H1 (cell line): ENCODE measurements at regions not wholly inside any gene's neighbourhood (a gene's known extent, or its start where the extent isn't known, plus 50 kb on each side); places are given as distances from the start of the nearest gene placed in this dataset.

Source experiments
- CTCF ChIA-PET: fragments of 300-600 bp; sonication (Branson Sonifier 250); formaldehyde crosslinking; loops from one replicate; lab custom pipeline; 2021; ENCODE audit not compliant: partially characterized antibody; lab: Charles Lee
- POLR2A ChIA-PET: fragments of 300-600 bp; sonication (Branson Sonifier 250); formaldehyde crosslinking; loops from one replicate; lab custom pipeline; 2021; ENCODE audit warnings: inconsistent platforms; ENCODE audit not compliant: partially characterized antibody; lab: Charles Lee
- DNase-seq, 2 experiments: peaks; one replicate each; pipeline versions ENCODE4 v3.0.0 to v3.0.0-alpha.2; 2010 to 2022; ENCODE audit warnings: low spot score in 2 of 2, low read depth in 1 of 2, mixed read lengths in 1 of 2
- FAIRE-seq: peaks from 2 replicates; lab custom pipeline; 2011; peaks lifted over from hg19 to GRCh38; lab: Jason Lieb, UNC
- H2AFZ ChIP-seq: 2 replicates; pipeline ENCODE4 v1.8.1; 2012; ENCODE audit warnings: low read length, inconsistent platforms
- H2AK5ac ChIP-seq: 2 replicates; pipeline ENCODE4 v1.6.1; 2013; ENCODE audit warnings: low read depth, low read length
- H2BK120ac ChIP-seq: replicated peaks from 2 replicates; pipeline ENCODE3; 2013; ENCODE audit warnings: low read depth, low read length, inconsistent platforms
- H2BK12ac ChIP-seq: 2 replicates; pipeline ENCODE4 v1.6.1; 2013; ENCODE audit warnings: low read depth, low read length
- H2BK15ac ChIP-seq: 2 replicates; pipeline ENCODE4 v1.6.1; 2013; ENCODE audit warnings: low read length
- H2BK20ac ChIP-seq: 2 replicates; pipeline ENCODE4 v1.6.1; 2013; ENCODE audit warnings: low read length
- H2BK5ac ChIP-seq: 2 replicates; pipeline ENCODE4 v1.6.1; 2013; ENCODE audit warnings: low read depth, low read length
- H3K14ac ChIP-seq: 2 replicates; pipeline ENCODE4 v1.6.1; 2013; ENCODE audit warnings: inconsistent platforms; ENCODE audit not compliant: insufficient read length
- H3K18ac ChIP-seq: 2 replicates; pipeline ENCODE4 v1.6.1; 2013; ENCODE audit warnings: low read length; ENCODE audit errors: extremely low read depth
- H3K23ac ChIP-seq: 2 replicates; pipeline ENCODE4 v1.6.1; 2013; ENCODE audit warnings: inconsistent platforms; ENCODE audit not compliant: insufficient read length
- H3K23me2 ChIP-seq: 2 replicates; pipeline ENCODE4 v1.6.1; 2013; ENCODE audit warnings: low read depth, low read length
- H3K27ac ChIP-seq: 2 replicates; pipeline ENCODE4 v1.6.1; 2011; ENCODE audit warnings: low read depth, low read length, inconsistent platforms
- H3K27me3 ChIP-seq, 4 experiments: replicated peaks in 1 of 4; 1 replicate in 1 of 4; 2 replicates in 3 of 4; pipeline versions ENCODE4 v1.6.1 to v1.8.1; 2011 to 2013; ENCODE audit warnings: low read length in 3 of 4, mild to moderate bottlenecking in 3 of 4, inconsistent platforms in 2 of 4, mixed read lengths in 2 of 4, moderate library complexity in 1 of 4; ENCODE audit not compliant: control insufficient read depth in 3 of 4, insufficient read depth in 3 of 4; ENCODE audit errors: extremely low read depth in 1 of 4
- H3K36me3 ChIP-seq, 4 experiments: 2 replicates each; pipeline versions ENCODE4 v1.6.1 to v1.8.1; 2011 to 2013; ENCODE audit warnings: mild to moderate bottlenecking in 4 of 4, low read length in 3 of 4, moderate library complexity in 2 of 4, control low read depth in 1 of 4, inconsistent platforms in 1 of 4; ENCODE audit not compliant: insufficient read depth in 4 of 4, control insufficient read depth in 2 of 4
- H3K4ac ChIP-seq: replicated peaks from 2 replicates; pipeline ENCODE3; 2013; ENCODE audit warnings: low read length, low read depth, mixed read lengths, inconsistent platforms; ENCODE audit not compliant: insufficient read length
- H3K4me1 ChIP-seq, 4 experiments: replicated peaks in 1 of 4; 1 replicate in 1 of 4; 2 replicates in 3 of 4; pipeline versions ENCODE4 v1.6.1 to v1.8.1; 2011 to 2013; ENCODE audit warnings: low read length in 3 of 4, inconsistent platforms in 2 of 4, mixed read lengths in 1 of 4; ENCODE audit not compliant: insufficient read depth in 4 of 4, control insufficient read depth in 3 of 4
- H3K4me2 ChIP-seq, 2 experiments: 2 replicates each; pipeline versions ENCODE4 v1.6.1 to v1.8.1; 2011 to 2013; ENCODE audit warnings: low read depth in 2 of 2, low read length in 2 of 2, control low read depth in 1 of 2, inconsistent platforms in 1 of 2, mild to moderate bottlenecking in 1 of 2; ENCODE audit not compliant: insufficient read depth in 1 of 2
- H3K4me3 ChIP-seq, 4 experiments: fragments of 200-600, 300-600 bp in 1 of 4; sonication (generic), shearing (Covaris generic), sonication (Bioruptor Twin) in 1 of 4; 2 replicates each; pipeline versions ENCODE4 v1.5.1 to v1.8.1; 2011 to 2016; ENCODE audit warnings: low read length in 4 of 4, low read depth in 3 of 4, control low read depth in 2 of 4, inconsistent platforms in 2 of 4, mild to moderate bottlenecking in 2 of 4, mixed read lengths in 1 of 4, moderate library complexity in 1 of 4; ENCODE audit not compliant: insufficient read depth in 2 of 4; ENCODE audit errors: extremely low read depth in 1 of 4
- H3K56ac ChIP-seq: replicated peaks from 2 replicates; pipeline ENCODE3; 2013; ENCODE audit warnings: low read depth, mild to moderate bottlenecking, mixed read lengths, low read length, inconsistent platforms; ENCODE audit not compliant: insufficient read length
- H3K79me1 ChIP-seq: 2 replicates; pipeline ENCODE4 v1.6.1; 2013; ENCODE audit warnings: low read depth, low read length, control low read depth
- H3K79me2 ChIP-seq, 2 experiments: 2 replicates each; pipeline versions ENCODE4 v1.6.1 to v1.8.1; 2012 to 2013; ENCODE audit warnings: low read length in 2 of 2, mild to moderate bottlenecking in 2 of 2, inconsistent platforms in 1 of 2; ENCODE audit not compliant: insufficient read depth in 2 of 2, control insufficient read depth in 1 of 2
- H3K9ac ChIP-seq, 4 experiments: replicated peaks in 1 of 4; 1 replicate in 1 of 4; 2 replicates in 3 of 4; pipeline versions ENCODE4 v1.6.1 to v1.8.1; 2011 to 2013; ENCODE audit warnings: low read depth in 3 of 4, low read length in 3 of 4, control low read depth in 2 of 4, mild to moderate bottlenecking in 2 of 4, moderate library complexity in 2 of 4, inconsistent platforms in 1 of 4; ENCODE audit errors: extremely low read depth in 1 of 4
- H3K9me3 ChIP-seq, 2 experiments: 2 replicates each; pipeline versions ENCODE4 v1.6.1 to v1.8.1; 2012 to 2013; ENCODE audit warnings: mild to moderate bottlenecking in 2 of 2, moderate library complexity in 2 of 2, control low read depth in 1 of 2, inconsistent platforms in 1 of 2, low read depth in 1 of 2, low read length in 1 of 2, mixed read lengths in 1 of 2; ENCODE audit not compliant: insufficient read depth in 2 of 2
- H4K20me1 ChIP-seq, 2 experiments: replicated peaks in 1 of 2; 2 replicates each; pipeline versions ENCODE3 to v1.8.1; 2011 to 2013; ENCODE audit warnings: inconsistent platforms in 2 of 2, low read length in 2 of 2, mild to moderate bottlenecking in 1 of 2; ENCODE audit not compliant: insufficient read depth in 2 of 2, control insufficient read depth in 1 of 2
- H4K5ac ChIP-seq: 2 replicates; pipeline ENCODE4 v1.6.1; 2013; ENCODE audit warnings: low read length, low read depth, mixed read lengths, inconsistent platforms; ENCODE audit not compliant: insufficient read length
- H4K8ac ChIP-seq: 2 replicates; pipeline ENCODE4 v1.8.0; 2013; ENCODE audit warnings: mild to moderate bottlenecking, moderate library complexity, low read length, inconsistent platforms; ENCODE audit not compliant: insufficient read depth; ENCODE audit errors: extremely low read depth
- H4K91ac ChIP-seq: replicated peaks from 2 replicates; pipeline ENCODE3; 2013; ENCODE audit warnings: low read length, mixed read lengths, inconsistent platforms; ENCODE audit not compliant: insufficient read length
- CHD1 ChIP-seq: IDR thresholded peaks from 2 replicates; pipeline ENCODE4 v1.6.1; 2012; ENCODE audit warnings: low read depth, low read length, improper control_type of control experiment
- FOSL1 ChIP-seq: IDR thresholded peaks from 2 replicates; pipeline ENCODE4 v1.6.1; 2011; ENCODE audit warnings: mild to moderate bottlenecking, low read depth, low read length, moderate library complexity; ENCODE audit not compliant: insufficient read depth
- JUND ChIP-seq: IDR thresholded peaks from 2 replicates; pipeline ENCODE4 v1.6.1; 2011; ENCODE audit warnings: mild to moderate bottlenecking, improper control_type of control experiment, low read length
- NANOG ChIP-seq: IDR thresholded peaks from 2 replicates; pipeline ENCODE4 v1.6.1; 2011; ENCODE audit warnings: low read length, low read depth, mild to moderate bottlenecking, inconsistent platforms; ENCODE audit not compliant: insufficient read depth, poor library complexity, severe bottlenecking
- SIRT6 ChIP-seq: IDR thresholded peaks from one replicate; pipeline ENCODE4 v1.7.1; 2012; ENCODE audit warnings: low read length, inconsistent platforms
- TAF7 ChIP-seq: optimal IDR thresholded peaks from 2 replicates; pipeline ENCODE3; 2011; ENCODE audit warnings: low read depth, mild to moderate bottlenecking, inconsistent platforms, low read length, moderate library complexity, borderline replicate concordance
- TCF12 ChIP-seq: IDR thresholded peaks from 2 replicates; pipeline ENCODE4 v1.6.1; 2011; ENCODE audit warnings: low read depth, mild to moderate bottlenecking, low read length
- USF2 ChIP-seq: IDR thresholded peaks from 2 replicates; pipeline ENCODE4 v1.6.1; 2011; ENCODE audit warnings: low read length, improper control_type of control experiment
- WGBS, 2 experiments: shearing (Covaris generic) in 1 of 2; methylation state at CpG; one replicate each; pipeline versions ENCODE4 v1.1.6 to v1.1.7; 2013 to 2015; ENCODE audit warnings: low lambda C conversion rate in 2 of 2, mixed read lengths in 2 of 2, inconsistent platforms in 1 of 2, low coverage in 1 of 2, missing lambda C conversion rate in 1 of 2; ENCODE audit not compliant: insufficient replicate concordance in 2 of 2, insufficient coverage in 1 of 2, insufficient read length in 1 of 2; ENCODE audit errors: extremely low coverage in 1 of 2, missing lambda C conversion rate in 1 of 2; 5-methylcytosine and 5-hydroxymethylcytosine counted together

GRCh38 chr7:24496036-24496435 is 77.2 kb upstream of the PALS2 start:
- Histone ChIP-seq H4K8ac (no peak overlapping the region), H3K9ac (no peak overlapping the region), H3K27ac (no peak overlapping the region), H3K56ac (no peak overlapping the region), H3K4me1 (peaks cover 3 to 4% (median 3%) of the 10 kb centered on the region in 4 experiments; a peak in 6 of 7 replicates), H3K23ac (no peak overlapping the region), H2BK12ac (no peak overlapping the region), H3K79me2 (no peaks in the 10 kb centered on the region), H2BK5ac (no peak overlapping the region), H3K27me3 (no peaks in the 10 kb centered on the region; a peak in 1 of 7 replicates), H3K4ac (no peak overlapping the region), H4K91ac (no peak overlapping the region), H3K18ac (no peak overlapping the region), H2BK15ac (no peak overlapping the region), H2AK5ac (no peak overlapping the region), H3K23me2 (no peaks in the 10 kb centered on the region), H3K36me3 (no peaks in the 10 kb centered on the region), H2AFZ (no peak overlapping the region), H3K4me2 (no peak overlapping the region), H3K9me3 (peaks cover 7 to 9% of the 10 kb centered on the region in 2 experiments; a peak in 3 of 4 replicates), H3K4me3 (no peak overlapping the region), H2BK20ac (no peak overlapping the region), H3K14ac (no peak overlapping the region), H3K79me1 (no peaks in the 10 kb centered on the region), H2BK120ac (no peak overlapping the region), H4K5ac (no peak overlapping the region), H4K20me1 (no peaks in the 10 kb centered on the region)
- 92% methylated on average over 2 of the region's 2 CpGs; no CpG with 5 or more reads in 1 of the 2 experiments for WGBS, 2 experiments
- FAIRE-seq (no peak), DNase-seq (no peak)
- ChIA-PET CTCF (interaction anchor here (0.9 to 1.6 kb wide), 2 partner anchors 20 to 33 kb away, joined by 3 to 4 read pairs; no protein-coding TSS in a partner anchor), POLR2A (interaction anchor here (0.7 kb wide), 1 partner anchor 106 kb away, joined by 3 read pairs; no protein-coding TSS in a partner anchor)
- TF ChIP-seq JUND (no peak), NANOG (no peak), FOSL1 (no peak), TCF12 (no peak), SIRT6 (no peak), CHD1 (no peak), USF2 (no peak), TAF7 (no peak)
